ENCODE measurements at regions not wholly inside any gene's neighbourhood (a gene's known extent, or its start where the extent isn't known, plus 50 kb on each side); places are given as distances from the start of the nearest gene placed in this dataset.

- no peak for DNase-seq
Measured at GRCh38 chr10:126851414-126852108, 53.7 kb upstream of the DOCK1 start.

- DNase-seq = no peak
Measured at GRCh38 chr10:126854726-126855495, 50.3 kb upstream of the DOCK1 start.

All from stimulated activated naive CD4-positive, alpha-beta T cell (primary cell).